ENCODE measurements at regions not wholly inside any gene's neighbourhood (a gene's known extent, or its start where the extent isn't known, plus 50 kb on each side); places are given as distances from the start of the nearest gene placed in this dataset.
"Not testable (repeated sequence)": the region's sequence is repeated elsewhere in the genome, so short reads cannot be mapped to it uniquely, and the experiment has no call there.

DNA sequence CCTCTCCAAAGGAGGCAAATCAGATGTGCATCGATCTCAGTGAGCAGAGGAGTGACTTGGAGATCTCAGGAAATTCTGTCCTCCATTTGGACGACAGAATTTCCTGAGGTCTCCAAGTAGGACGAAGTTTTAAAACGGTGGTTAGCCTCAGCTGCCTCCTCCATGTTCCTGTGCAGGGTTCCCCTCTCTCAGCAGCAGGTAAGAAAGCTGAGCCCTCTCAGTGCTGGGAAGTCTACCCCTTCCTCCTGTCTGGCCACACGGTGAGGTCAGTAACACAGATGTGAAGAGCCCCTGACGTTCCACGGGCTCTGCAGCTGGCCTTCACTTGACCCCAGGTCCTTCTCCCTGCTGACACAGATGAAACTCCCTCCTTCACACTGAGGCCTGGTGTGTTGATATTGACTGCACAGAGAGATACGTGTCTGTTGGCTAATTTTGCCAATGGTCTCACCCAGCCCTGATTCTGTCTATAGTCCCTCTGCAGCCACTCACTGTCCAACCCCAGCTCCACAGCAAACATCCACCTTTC is 607.4 kb upstream of the B3GAT1 start:
- H3K4me1 ChIP-seq: no peaks in the 10 kb centered on the region
- no peak for ATAC-seq
- H3K27ac ChIP-seq: no peak overlapping the region
- intact Hi-C loops (cut with DNase I): no loop called here
- H3K9me3 ChIP-seq: no peaks in the 10 kb centered on the region
- TF ChIP-seq CTCF (IDR thresholded peaks at IDR 0.05): no peak
- no peak overlapping the region for H3K4me3 ChIP-seq
- H3K36me3 ChIP-seq: no peaks in the 10 kb centered on the region
- DNase-seq: no peak
- H3K27me3 ChIP-seq: no peaks in the 10 kb centered on the region

DNA sequence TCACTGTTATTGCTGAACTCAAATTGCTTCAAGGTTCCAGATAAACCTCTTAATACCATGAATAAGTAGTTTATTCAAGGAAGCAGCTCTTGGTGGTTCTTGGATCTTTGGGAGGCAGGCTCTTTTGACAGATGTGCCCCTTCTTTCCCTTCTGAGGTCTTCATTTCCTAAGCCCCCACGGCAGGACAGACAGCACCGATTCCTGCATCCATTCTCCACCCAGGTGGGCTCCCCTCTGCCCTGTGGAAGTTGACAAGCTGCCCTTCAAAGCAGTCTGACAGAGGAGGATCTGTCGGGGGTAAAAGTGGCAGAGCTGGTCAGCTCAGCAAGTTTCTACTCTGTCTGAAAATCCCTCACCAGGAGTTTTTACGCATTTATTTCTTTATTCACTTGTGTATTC is 605.3 kb upstream of the B3GAT1 start:
- H3K27me3 ChIP-seq: no peaks in the 10 kb centered on the region
- H3K4me3 ChIP-seq: no peak overlapping the region
- H3K27ac ChIP-seq: no peak overlapping the region
- no peaks in the 10 kb centered on the region for H3K4me1 ChIP-seq
- no peaks in the 10 kb centered on the region for H3K9me3 ChIP-seq
- intact Hi-C loops (cut with DNase I): no loop called here
- no peak for TF ChIP-seq CTCF (IDR thresholded peaks at IDR 0.05)
- H3K36me3 ChIP-seq: no peaks in the 10 kb centered on the region
- no peak for DNase-seq
- no peak for ATAC-seq

- ATAC-seq: no peak
- Histone ChIP-seq H3K4me1 (no peaks in the 10 kb centered on the region), H3K9me3 (no peaks in the 10 kb centered on the region), H3K27me3 (no peaks in the 10 kb centered on the region), H3K4me3 (no peak overlapping the region), H3K27ac (no peak overlapping the region), H3K36me3 (no peaks in the 10 kb centered on the region)
- DNase-seq: no peak
- intact Hi-C loops (cut with DNase I): no loop called here
- no peak for TF ChIP-seq CTCF (IDR thresholded peaks at IDR 0.05)
These were observed 603.9 kb upstream of the B3GAT1 start for GRCh38 chr11:135015966-135016365.

DNA sequence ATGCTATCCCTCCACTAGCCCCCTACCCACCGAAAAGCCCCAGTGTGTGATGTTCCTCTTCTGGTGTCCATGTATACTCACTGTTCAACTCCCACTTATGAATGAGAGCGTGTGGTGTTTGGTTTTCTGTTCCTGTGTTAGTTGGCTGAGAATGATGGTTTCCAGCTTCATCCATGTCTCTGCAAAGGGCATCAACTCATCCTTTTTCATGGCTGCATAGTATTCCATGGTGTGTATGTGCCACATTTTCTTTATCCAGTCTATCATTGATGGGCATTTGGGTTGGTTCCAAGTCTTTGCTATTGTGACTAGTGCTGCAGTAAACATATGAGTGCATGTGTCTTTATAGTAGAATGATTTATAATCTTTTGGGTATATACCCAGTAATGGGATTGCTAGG is 599.3 kb upstream of the B3GAT1 start:
- peaks cover 0 to 11% of the 10 kb centered on the region in 2 donors for H3K27me3 ChIP-seq
- H3K9me3 ChIP-seq; ATAC-seq; H3K36me3 ChIP-seq; H3K4me3 ChIP-seq; H3K27ac ChIP-seq; H3K4me1 ChIP-seq; intact Hi-C loops (cut with DNase I); DNase-seq: not testable (repeated sequence)

DNA sequence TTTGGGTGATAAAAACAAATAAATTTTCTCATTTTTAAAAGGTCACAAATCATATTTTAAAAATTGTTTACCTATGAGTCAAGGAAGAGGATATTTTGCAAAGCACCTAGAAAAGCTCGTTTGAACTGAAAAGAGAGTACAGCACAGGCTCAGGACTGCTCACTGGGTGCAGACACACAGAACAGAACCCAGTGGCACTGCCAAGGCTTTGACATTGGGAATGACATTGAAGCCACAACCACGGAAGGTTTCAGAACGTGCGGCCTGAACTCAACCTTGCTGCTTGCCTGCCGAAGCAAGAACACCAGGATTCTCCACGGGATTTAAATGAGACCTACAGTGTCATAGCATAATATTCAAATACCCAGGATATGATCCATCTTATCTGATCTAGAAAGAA is 597.1 kb upstream of the B3GAT1 start:
- Histone ChIP-seq H3K4me3 (no peak overlapping the region), H3K4me1 (no peaks in the 10 kb centered on the region), H3K27ac (no peak overlapping the region), H3K27me3 (peaks cover 0 to 25% of the 10 kb centered on the region in 2 donors), H3K36me3 (no peaks in the 10 kb centered on the region), H3K9me3 (no peaks in the 10 kb centered on the region)
- DNase-seq: no peak
- no peak for ATAC-seq
- intact Hi-C loops (cut with DNase I): no loop called here
- no peak for TF ChIP-seq CTCF (IDR thresholded peaks at IDR 0.05)

DNA sequence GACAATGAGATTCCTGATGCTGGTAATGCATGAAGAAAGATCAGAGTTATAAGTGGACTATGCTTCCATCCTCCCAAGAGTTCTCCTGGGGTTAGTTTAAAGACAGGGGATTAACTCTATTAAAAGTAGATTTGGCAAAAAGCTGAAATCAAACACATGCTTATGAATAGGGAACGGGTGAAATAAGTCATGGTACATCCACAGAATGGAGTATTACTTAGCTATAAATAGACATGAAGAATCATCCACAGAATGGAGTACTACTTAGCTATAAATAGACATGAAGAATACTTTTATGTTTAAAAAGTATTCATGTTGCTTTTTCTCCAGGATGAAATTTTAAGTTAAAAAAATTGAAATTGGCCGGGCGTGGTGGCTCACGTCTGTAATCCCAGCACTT is 596.4 kb upstream of the B3GAT1 start:
- peaks cover 0 to 25% of the 10 kb centered on the region in 2 donors for H3K27me3 ChIP-seq
- H3K4me3 ChIP-seq: no peak overlapping the region
- intact Hi-C loops (cut with DNase I): no loop called here
- ATAC-seq (no peak), DNase-seq (no peak)
- no peak for TF ChIP-seq CTCF (IDR thresholded peaks at IDR 0.05)
- no peaks in the 10 kb centered on the region for H3K4me1 ChIP-seq
- no peaks in the 10 kb centered on the region for H3K9me3 ChIP-seq
- no peak overlapping the region for H3K27ac ChIP-seq
- H3K36me3 ChIP-seq: no peaks in the 10 kb centered on the region

Data from left lung (tissue), 4 donors.